ENCODE measurements at regions not wholly inside any gene's neighbourhood (a gene's known extent, or its start where the extent isn't known, plus 50 kb on each side); places are given as distances from the start of the nearest gene placed in this dataset.
A peak's percentile ranks its signal among the peaks of the same experiment; 100 is the strongest.
"Not testable (repeated sequence)": the region's sequence is repeated elsewhere in the genome, so short reads cannot be mapped to it uniquely, and the experiment has no call there.

GRCh38 chr13:65264066-65264465, 1966.1 kb downstream of the PCDH9 start:
- Histone ChIP-seq H3K27me3 (ENCODE audit: control insufficient read depth, insufficient read depth, low read length) (no peaks in the 10 kb centered on the region), H3K36me3 (ENCODE audit: control insufficient read depth, insufficient read depth, low read length) (no peaks in the 10 kb centered on the region), H3K4me3 (ENCODE audit: low read depth, low read length) (no peak overlapping the region)
- FAIRE-seq (no peak), DNase-seq (ENCODE audit: low read depth) (peak; percentile 55)
- TF ChIP-seq CTCF (IDR thresholded peaks at IDR 0.05; ENCODE audit: insufficient read depth, low read length, severe bottlenecking), result no peak

- no peak for DNase-seq (ENCODE audit: low read depth)
- no peak for TF ChIP-seq CTCF (IDR thresholded peaks at IDR 0.05; ENCODE audit: insufficient read depth, low read length, severe bottlenecking)
- no peaks in the 10 kb centered on the region for H3K36me3 ChIP-seq (ENCODE audit: control insufficient read depth, insufficient read depth, low read length)
- no peaks in the 10 kb centered on the region for H3K27me3 ChIP-seq (ENCODE audit: control insufficient read depth, insufficient read depth, low read length)
- FAIRE-seq, result no peak
- no peak overlapping the region for H3K4me3 ChIP-seq (ENCODE audit: low read depth, low read length)
These were observed 1968.9 kb downstream of the PCDH9 start for GRCh38 chr13:65260946-65261891.

- Histone ChIP-seq H3K27me3 (ENCODE audit: control insufficient read depth, insufficient read depth, low read length) (no peaks in the 10 kb centered on the region), H3K36me3 (ENCODE audit: control insufficient read depth, insufficient read depth, low read length) (no peaks in the 10 kb centered on the region), H3K4me3 (ENCODE audit: low read depth, low read length) (no peak overlapping the region)
- DNase-seq (ENCODE audit: low read depth) (no peak), FAIRE-seq (no peak)
- TF ChIP-seq CTCF (IDR thresholded peaks at IDR 0.05; ENCODE audit: insufficient read depth, low read length, severe bottlenecking), result no peak
These were observed 1989.4 kb downstream of the PCDH9 start for GRCh38 chr13:65240773-65241172.

DNA sequence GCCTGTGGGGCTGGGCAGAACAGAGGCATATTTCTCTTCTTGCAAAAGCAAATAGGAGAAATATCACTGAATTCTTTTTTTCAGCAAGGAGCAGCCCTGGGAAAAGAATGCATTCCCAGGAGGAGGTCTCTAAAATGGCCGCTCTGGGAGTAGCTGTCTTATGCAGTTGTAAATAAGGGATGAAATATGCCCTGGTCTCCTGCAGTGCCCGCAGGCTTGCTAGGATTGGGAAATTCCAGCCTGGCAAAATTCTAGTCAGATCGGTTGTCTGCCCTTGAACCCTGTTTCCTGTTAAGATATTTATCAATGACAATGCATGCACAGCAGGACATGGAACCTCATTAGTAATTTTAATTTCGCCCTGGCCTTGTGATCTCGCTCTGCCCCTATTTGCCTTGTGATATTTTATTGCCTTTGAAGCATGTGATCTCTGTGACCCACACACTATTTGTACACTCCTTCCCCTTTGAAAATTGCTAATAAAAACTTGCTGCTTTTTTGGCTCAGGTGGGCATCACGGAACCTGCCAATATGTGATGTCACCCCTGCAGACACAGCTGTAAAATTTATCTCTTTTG, 1993.2 kb downstream of the PCDH9 start:
- H3K36me3 ChIP-seq (ENCODE audit: control insufficient read depth, insufficient read depth, low read length), result no peaks in the 10 kb centered on the region
- H3K4me3 ChIP-seq (ENCODE audit: low read depth, low read length), result no peak overlapping the region
- TF ChIP-seq CTCF (IDR thresholded peaks at IDR 0.05; ENCODE audit: insufficient read depth, low read length, severe bottlenecking), result no peak
- H3K27me3 ChIP-seq (ENCODE audit: control insufficient read depth, insufficient read depth, low read length), result no peaks in the 10 kb centered on the region
- DNase-seq (ENCODE audit: low read depth) (no peak), FAIRE-seq (no peak)

- Histone ChIP-seq H3K36me3 (ENCODE audit: control insufficient read depth, insufficient read depth, low read length) (no peaks in the 10 kb centered on the region), H3K4me3 (ENCODE audit: low read depth, low read length) (no peak overlapping the region), H3K27me3 (ENCODE audit: control insufficient read depth, insufficient read depth, low read length) (no peaks in the 10 kb centered on the region)
- DNase-seq (ENCODE audit: low read depth) (no peak), FAIRE-seq (no peak)
- TF ChIP-seq CTCF (IDR thresholded peaks at IDR 0.05; ENCODE audit: insufficient read depth, low read length, severe bottlenecking), result no peak
These were observed 2012.6 kb downstream of the PCDH9 start for GRCh38 chr13:65217471-65217995.

GRCh38 chr13:65202845-65203244, 2027.3 kb downstream of the PCDH9 start:
- H3K36me3 ChIP-seq (ENCODE audit: control insufficient read depth, insufficient read depth, low read length); H3K27me3 ChIP-seq (ENCODE audit: control insufficient read depth, insufficient read depth, low read length); H3K4me3 ChIP-seq (ENCODE audit: low read depth, low read length); FAIRE-seq; DNase-seq (ENCODE audit: low read depth): not testable (repeated sequence)
